HL-60 (cell line): ENCODE measurements at regions not wholly inside any gene's neighbourhood (a gene's known extent, or its start where the extent isn't known, plus 50 kb on each side); places are given as distances from the start of the nearest gene placed in this dataset.

Source experiments
- CTCF ChIP-seq: IDR thresholded peaks from one replicate; pipeline ENCODE4 v1.5.1; 2011; ENCODE audit warnings: low read length, control low read depth, inconsistent platforms; ENCODE audit not compliant: insufficient read depth
- POLR2AphosphoS5 ChIP-seq: IDR thresholded peaks from 2 replicates; pipeline ENCODE4 v1.6.1; 2012; ENCODE audit warnings: low read depth

GRCh38 chr4:186451982-186452381 lies 103.4 kb downstream of the MTNR1A start:
- TF ChIP-seq POLR2AphosphoS5 (no peak), CTCF (no peak)
